ENCODE measurements at regions not wholly inside any gene's neighbourhood (a gene's known extent, or its start where the extent isn't known, plus 50 kb on each side); places are given as distances from the start of the nearest gene placed in this dataset.

DNA sequence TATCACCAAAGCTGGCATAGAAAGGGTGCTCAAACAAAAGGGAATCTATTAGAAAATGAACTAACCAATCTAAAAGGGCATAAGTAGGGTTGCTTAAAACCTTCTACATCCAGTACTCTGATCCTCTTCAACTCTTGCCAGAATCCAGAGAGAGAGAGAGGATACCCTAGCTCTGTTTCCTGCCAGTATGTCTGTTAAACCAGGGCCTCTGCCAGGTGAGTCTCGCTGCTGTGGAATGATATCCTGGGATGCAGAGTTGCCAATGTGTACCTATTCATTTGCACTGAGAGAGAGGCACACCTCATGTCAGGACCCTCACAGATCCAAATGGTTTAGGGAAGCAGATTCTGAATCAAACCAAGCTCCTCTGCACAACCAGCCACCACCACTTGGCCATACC is 79.8 kb upstream of the DYNLRB2 start:
- WGBS, 2 donors = 85 to 100% methylated on average over 1 of the region's 1 CpG
- H3K4me3 ChIP-seq = no peak overlapping the region
- TF ChIP-seq EP300 (IDR thresholded peaks at IDR 0.05) (no peak), CTCF (IDR thresholded peaks at IDR 0.05) (no peak), POLR2A (IDR thresholded peaks at IDR 0.05) (no peak)

DNA sequence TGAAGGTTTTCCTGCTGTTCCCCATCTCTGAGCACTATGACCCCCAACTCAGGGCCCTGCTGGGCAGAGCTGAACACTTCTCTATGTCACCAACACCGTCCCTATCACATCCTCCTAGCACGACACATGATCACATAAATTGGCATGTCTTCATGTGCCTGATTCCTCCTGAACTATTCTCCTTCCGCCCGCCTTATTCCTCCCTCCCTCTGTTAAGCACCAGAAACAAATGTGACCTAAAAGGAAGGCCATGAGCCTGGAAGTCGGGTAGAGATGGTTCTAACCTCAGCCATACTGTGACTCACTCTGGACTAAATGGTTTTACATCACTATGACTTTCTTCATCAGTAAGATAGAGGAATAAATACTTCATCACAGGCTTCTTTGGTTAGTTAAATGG is 80.8 kb upstream of the DYNLRB2 start:
- Histone ChIP-seq H3K4me1 (peaks cover 0 to 14% (median 0%) of the 10 kb centered on the region in 4 donors), H3K4me3 (no peak overlapping the region), H3K36me3 (no peaks in the 10 kb centered on the region), H3K27ac (peak overlapping the region in 3 of 4 donors; percentile 9 to 57 (median 19)), H3K9me3 (no peaks in the 10 kb centered on the region), H3K27me3 (no peaks in the 10 kb centered on the region)
- TF ChIP-seq EP300 (IDR thresholded peaks at IDR 0.05) (no peak), POLR2A (IDR thresholded peaks at IDR 0.05) (no peak), CTCF (IDR thresholded peaks at IDR 0.05) (no peak)
- 57 to 71% methylated on average over 4 to 5 of the region's 5 CpGs for WGBS, 2 donors
- DNase-seq (ENCODE audit: low spot score in 2 of 2) = no peak

More for the DNA sequence above, 79.8 kb upstream of the DYNLRB2 start:
- Histone ChIP-seq H3K27me3 (no peaks in the 10 kb centered on the region), H3K27ac (no peak overlapping the region), H3K9me3 (no peaks in the 10 kb centered on the region), H3K36me3 (no peaks in the 10 kb centered on the region), H3K4me1 (peaks cover 0 to 15% (median under 1%) of the 10 kb centered on the region in 4 donors)
- DNase-seq (ENCODE audit: low spot score in 2 of 2) = no peak

- Histone ChIP-seq H3K4me1 (peaks cover 0 to 14% (median 0%) of the 10 kb centered on the region in 4 donors), H3K9me3 (no peaks in the 10 kb centered on the region), H3K27ac (peak overlapping the region in 2 of 4 donors; percentile 9 to 57), H3K4me3 (no peak overlapping the region), H3K27me3 (no peaks in the 10 kb centered on the region), H3K36me3 (no peaks in the 10 kb centered on the region)
- WGBS, 2 donors = 59 to 63% methylated on average over 3 of the region's 3 CpGs
- TF ChIP-seq POLR2A (IDR thresholded peaks at IDR 0.05) (no peak), CTCF (IDR thresholded peaks at IDR 0.05) (no peak), EP300 (IDR thresholded peaks at IDR 0.05) (peak in 1 of 2 donors; percentile 68)
- DNase-seq (ENCODE audit: low spot score in 2 of 2) = peak; percentile 18 to 51
Observed at GRCh38 chr16:80459331-80459777, 81.4 kb upstream of the DYNLRB2 start.

DNA sequence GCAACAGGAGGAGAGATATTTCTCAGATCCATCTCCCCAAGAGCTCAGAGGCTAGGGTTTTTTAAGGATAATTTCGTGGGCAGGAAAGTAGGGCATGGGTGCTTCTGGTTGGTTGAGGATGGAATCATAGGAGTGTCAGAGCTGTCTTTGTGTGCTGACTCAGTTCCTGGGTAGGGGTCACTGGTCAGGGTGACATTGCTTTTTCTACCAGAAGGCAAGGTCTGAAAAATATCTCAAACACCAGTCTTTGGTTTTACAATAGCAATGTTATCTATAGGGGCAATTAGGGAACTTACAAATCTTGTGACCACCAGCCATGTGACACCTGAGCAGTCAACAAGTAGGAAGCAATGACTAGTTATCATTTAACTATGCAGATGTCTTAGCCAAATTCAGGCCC is 82.9 kb upstream of the DYNLRB2 start:
- no peak for TF ChIP-seq POLR2A (IDR thresholded peaks at IDR 0.05)
- no peak for TF ChIP-seq CTCF (IDR thresholded peaks at IDR 0.05)
- TF ChIP-seq EP300 (IDR thresholded peaks at IDR 0.05) = no peak
- Histone ChIP-seq H3K27ac (no peak overlapping the region), H3K27me3 (no peaks in the 10 kb centered on the region), H3K36me3 (no peaks in the 10 kb centered on the region), H3K9me3 (no peaks in the 10 kb centered on the region), H3K4me1 (peaks cover 0 to 14% (median 0%) of the 10 kb centered on the region in 4 donors), H3K4me3 (no peak overlapping the region)
- DNase-seq (ENCODE audit: low spot score in 2 of 2) = no peak
- 37 to 68% methylated on average over 1 of the region's 1 CpG for WGBS, 2 donors

- Histone ChIP-seq H3K36me3 (no peaks in the 10 kb centered on the region), H3K4me3 (no peak overlapping the region), H3K27me3 (no peaks in the 10 kb centered on the region), H3K27ac (no peak overlapping the region), H3K4me1 (peaks cover 0 to 8% (median 0%) of the 10 kb centered on the region in 4 donors), H3K9me3 (no peaks in the 10 kb centered on the region)
- TF ChIP-seq CTCF (IDR thresholded peaks at IDR 0.05) = no peak
- no peak for TF ChIP-seq EP300 (IDR thresholded peaks at IDR 0.05)
- TF ChIP-seq POLR2A (IDR thresholded peaks at IDR 0.05) = no peak
- DNase-seq (ENCODE audit: low spot score in 2 of 2) = no peak
- WGBS, 2 donors = 94 to 98% methylated on average over 2 of the region's 2 CpGs
Observed at GRCh38 chr16:80454802-80455201, 86.0 kb upstream of the DYNLRB2 start.
